ENCODE measurements at regions not wholly inside any gene's neighbourhood (a gene's known extent, or its start where the extent isn't known, plus 50 kb on each side); places are given as distances from the start of the nearest gene placed in this dataset.

GRCh38 chr7:17421941-17422340, 123.5 kb downstream of the AHR start:
- no peaks in the 10 kb centered on the region for H3K9me3 ChIP-seq (replicated peaks in 1 of 2; ENCODE audit: control insufficient read depth in 1 of 2, insufficient read depth in 1 of 2, low read length in 2 of 2)
- intact Hi-C loops (cut with micrococcal nuclease) = no loop called here
- DNase-seq = no peak
- H3K4me3 ChIP-seq (replicated peaks in 1 of 3; ENCODE audit: low read depth in 2 of 3, low read length in 3 of 3) = no peak overlapping the region
- Mint-ChIP-seq H3K27me3 (ENCODE audit: low read depth in 3 of 3) (peaks cover 0 to 1% (median 0%) of the 10 kb centered on the region in 3 donors), H3K4me3 (no peak overlapping the region), H3K9me3 (peaks cover 0 to 8% (median 6%) of the 10 kb centered on the region in 7 donors), H3K27ac (no peak overlapping the region), H3K36me3 (no peaks in the 10 kb centered on the region), H3K4me1 (no peaks in the 10 kb centered on the region)
- no peaks in the 10 kb centered on the region for H3K36me3 ChIP-seq (replicated peaks in 1 of 2; ENCODE audit: control insufficient read depth in 1 of 2, insufficient read depth in 2 of 2, low read length in 2 of 2)
- H4K20me1 ChIP-seq (ENCODE audit: insufficient read depth, low read length) = no peaks in the 10 kb centered on the region
- no CpG with 5 or more reads among the region's 4 CpGs for WGBS (ENCODE audit: insufficient coverage)
- no peak overlapping the region for H3K4me2 ChIP-seq (replicated peaks; ENCODE audit: extremely low read depth, low read length, poor library complexity, severe bottlenecking)
- H3K9ac ChIP-seq (ENCODE audit: insufficient read depth, low read length, poor library complexity, severe bottlenecking) = no peak overlapping the region
- no peak overlapping the region for H3K27ac ChIP-seq (ENCODE audit: low read depth in 1 of 2, low read length in 2 of 2)
- no peak overlapping the region for H2AFZ ChIP-seq (ENCODE audit: insufficient read depth, low read depth, low read length, poor library complexity, severe bottlenecking)
- no peaks in the 10 kb centered on the region for H3K79me2 ChIP-seq (ENCODE audit: insufficient read depth, low read length)
- no peaks in the 10 kb centered on the region for H3K27me3 ChIP-seq (ENCODE audit: control insufficient read depth in 2 of 2, insufficient read depth in 2 of 2, low read length in 2 of 2)
- H3K4me1 ChIP-seq (ENCODE audit: control insufficient read depth in 1 of 2, insufficient read depth in 2 of 2, low read length in 2 of 2) = no peaks in the 10 kb centered on the region
- no peak for TF ChIP-seq CTCF (IDR thresholded peaks at IDR 0.05)

GRCh38 chr7:17422966-17423365, 124.5 kb downstream of the AHR start:
- WGBS (ENCODE audit: insufficient coverage) = no CpG with 5 or more reads among the region's 2 CpGs
- no peak overlapping the region for H3K4me3 ChIP-seq (replicated peaks in 1 of 3; ENCODE audit: low read depth in 2 of 3, low read length in 3 of 3)
- no peaks in the 10 kb centered on the region for H3K36me3 ChIP-seq (replicated peaks in 1 of 2; ENCODE audit: control insufficient read depth in 1 of 2, insufficient read depth in 2 of 2, low read length in 2 of 2)
- peaks cover 4 to 13% (median 10%) of the 10 kb centered on the region in 7 donors for H3K9me3 Mint-ChIP-seq
- H3K4me1 Mint-ChIP-seq = no peaks in the 10 kb centered on the region
- H2AFZ ChIP-seq (ENCODE audit: insufficient read depth, low read depth, low read length, poor library complexity, severe bottlenecking) = no peak overlapping the region
- H3K27ac ChIP-seq (ENCODE audit: low read depth in 1 of 2, low read length in 2 of 2) = no peak overlapping the region
- H3K4me3 Mint-ChIP-seq = no peak overlapping the region
- H3K36me3 Mint-ChIP-seq = peaks cover 0 to under 1% of the 10 kb centered on the region in 2 donors
- H3K9me3 ChIP-seq (replicated peaks in 1 of 2; ENCODE audit: control insufficient read depth in 1 of 2, insufficient read depth in 1 of 2, low read length in 2 of 2) = peaks cover 3% of the 10 kb centered on the region in 2 donors
- no peaks in the 10 kb centered on the region for H3K79me2 ChIP-seq (ENCODE audit: insufficient read depth, low read length)
- H4K20me1 ChIP-seq (ENCODE audit: insufficient read depth, low read length) = no peaks in the 10 kb centered on the region
- no peaks in the 10 kb centered on the region for H3K4me1 ChIP-seq (ENCODE audit: control insufficient read depth in 1 of 2, insufficient read depth in 2 of 2, low read length in 2 of 2)
- no peak overlapping the region for H3K27ac Mint-ChIP-seq
- H3K27me3 ChIP-seq (ENCODE audit: control insufficient read depth in 2 of 2, insufficient read depth in 2 of 2, low read length in 2 of 2) = no peaks in the 10 kb centered on the region
- DNase-seq = no peak
- H3K9ac ChIP-seq (ENCODE audit: insufficient read depth, low read length, poor library complexity, severe bottlenecking) = no peak overlapping the region
- no peak overlapping the region for H3K4me2 ChIP-seq (replicated peaks; ENCODE audit: extremely low read depth, low read length, poor library complexity, severe bottlenecking)
- TF ChIP-seq CTCF (IDR thresholded peaks at IDR 0.05) = no peak
- intact Hi-C loops (cut with micrococcal nuclease) = no loop called here
- peaks cover 0 to 1% (median 0%) of the 10 kb centered on the region in 3 donors for H3K27me3 Mint-ChIP-seq (ENCODE audit: low read depth in 3 of 3)

Data from CD14-positive monocyte (primary cell).